ENCODE measurements at regions not wholly inside any gene's neighbourhood (a gene's known extent, or its start where the extent isn't known, plus 50 kb on each side); places are given as distances from the start of the nearest gene placed in this dataset.

DNA sequence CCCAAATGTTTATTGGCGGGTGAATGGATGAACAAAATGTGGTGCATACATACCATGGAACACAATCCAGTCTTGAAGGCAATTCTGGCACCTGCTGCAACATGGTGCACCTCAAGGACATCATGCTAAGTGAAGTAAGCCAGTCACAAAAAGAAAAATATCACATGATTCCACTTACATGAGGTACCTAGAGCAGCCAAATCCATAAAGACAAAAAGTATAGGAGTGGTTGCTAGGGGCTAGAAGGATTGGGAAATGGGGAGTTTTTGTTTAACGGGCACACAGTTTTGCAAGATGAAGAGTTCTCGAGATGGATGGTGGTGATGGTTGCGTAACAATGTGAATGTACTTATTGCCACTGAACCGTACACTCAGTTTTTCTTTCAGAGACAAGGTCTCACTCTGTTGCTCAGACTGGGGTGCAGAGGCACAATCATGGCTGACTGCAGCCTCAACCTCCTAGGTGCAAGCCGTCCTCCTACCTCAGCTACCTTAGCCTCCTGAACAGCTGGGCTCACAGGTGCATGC is 90.9 kb upstream of the CERS6 start:
- Histone ChIP-seq H3K27ac (no peak overlapping the region), H3K4me1 (replicated peaks in 1 of 2) (peaks cover 6 to 8% of the 10 kb centered on the region in 2 donors), H3K4me3 (no peak overlapping the region)
- ATAC-seq (replicated peaks in 6 of 8) = no peak
- 80 to 100% (median 90%) methylated on average over 1 to 6 of the region's 6 CpGs; no CpG with 5 or more reads in 2 of the 10 experiments for WGBS, 10 experiments
- in situ Hi-C loops (cut with MboI; ENCODE audit: low pct_unique_long_range_greater_than_20kb in 2 of 9, low sequenced_read_pairs in 9 of 9, unreplicated experiment in 9 of 9) = no loop called here

GRCh38 chr2:168369031-168369430 is 87.0 kb upstream of the CERS6 start:
- Histone ChIP-seq H3K4me1 (replicated peaks in 1 of 2) (peaks cover 6 to 8% of the 10 kb centered on the region in 2 donors), H3K27ac (no peak overlapping the region), H3K4me3 (no peak overlapping the region)
- in situ Hi-C loops (cut with MboI; ENCODE audit: low pct_unique_long_range_greater_than_20kb in 2 of 9, low sequenced_read_pairs in 9 of 9, unreplicated experiment in 9 of 9) = no loop called here
- peak in 5 of 8 experiments; percentile 46 to 74 (median 72) for ATAC-seq (replicated peaks in 6 of 8)
- 30 to 81% (median 65%) methylated on average over 1 to 2 of the region's 2 CpGs; no CpG with 5 or more reads in 2 of the 10 experiments for WGBS, 10 experiments

DNA sequence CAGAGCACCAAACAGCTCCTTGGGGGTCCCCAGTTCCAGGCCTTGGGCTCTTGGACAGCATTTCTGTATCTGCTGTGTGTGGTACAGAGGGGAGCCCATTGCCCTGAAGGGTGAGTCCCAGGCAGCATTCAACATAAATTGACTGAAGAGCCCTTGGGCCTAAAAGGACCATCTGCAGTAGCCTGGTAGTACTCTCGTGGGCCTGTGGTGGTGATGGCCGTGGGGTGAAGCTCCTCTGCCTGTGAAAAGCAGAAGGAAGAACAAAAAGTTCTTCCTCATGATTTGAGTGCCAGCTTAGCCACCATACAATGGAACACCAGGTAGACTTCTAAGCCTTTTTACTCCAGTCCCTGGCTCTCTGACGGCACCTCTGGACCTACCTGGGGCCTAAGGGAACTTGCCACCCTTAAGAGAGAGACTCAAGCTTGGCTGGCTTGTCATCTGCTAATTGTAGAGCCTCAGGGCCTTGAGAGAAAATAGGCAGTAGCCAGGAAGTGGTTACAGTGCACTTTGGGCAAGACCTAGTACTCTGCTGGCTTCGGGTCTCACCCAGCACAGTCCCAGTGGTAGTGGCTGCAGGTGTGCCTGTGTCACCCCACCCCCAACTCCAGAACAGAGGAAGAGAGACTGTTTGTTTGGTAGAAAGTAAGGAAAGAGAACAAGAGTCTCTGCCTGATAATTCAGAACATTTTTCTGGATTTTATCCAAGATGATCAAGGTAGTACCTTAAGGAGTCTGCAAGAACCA is 84.6 kb upstream of the CERS6 start:
- 60 to 93% (median 78%) methylated on average over 1 to 3 of the region's 4 CpGs; no CpG with 5 or more reads in 4 of the 10 experiments for WGBS, 10 experiments
- Histone ChIP-seq H3K4me1 (replicated peaks in 1 of 2) (peaks cover 6 to 8% of the 10 kb centered on the region in 2 donors), H3K4me3 (no peak overlapping the region), H3K27ac (no peak overlapping the region)
- in situ Hi-C loops (cut with MboI; ENCODE audit: low pct_unique_long_range_greater_than_20kb in 2 of 9, low sequenced_read_pairs in 9 of 9, unreplicated experiment in 9 of 9) = no loop called here
- ATAC-seq (replicated peaks in 6 of 8) = no peak

DNA sequence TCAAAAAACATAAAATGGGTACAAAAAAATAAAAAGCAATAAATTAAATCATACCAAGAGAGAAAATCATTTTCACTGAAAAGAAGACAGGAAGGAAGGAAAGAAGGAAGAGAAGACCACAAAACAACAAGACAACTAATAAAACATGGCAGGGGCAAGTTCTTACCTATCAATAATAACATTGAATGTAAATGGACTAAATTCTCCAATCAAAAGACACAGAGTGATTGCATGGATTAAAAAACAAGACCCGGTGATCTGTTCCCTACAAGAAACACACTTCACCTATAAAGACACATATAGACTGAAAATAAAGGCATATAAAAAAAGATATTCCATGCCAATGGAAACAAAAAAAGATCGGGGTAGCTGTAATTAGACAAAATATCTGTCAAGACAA is 82.6 kb upstream of the CERS6 start:
- peaks cover 6 to 8% of the 10 kb centered on the region in 2 donors for H3K4me1 ChIP-seq (replicated peaks in 1 of 2)
- in situ Hi-C loops (cut with MboI; ENCODE audit: low pct_unique_long_range_greater_than_20kb in 2 of 9, low sequenced_read_pairs in 9 of 9, unreplicated experiment in 9 of 9) = no loop called here
- H3K27ac ChIP-seq = no peak overlapping the region
- no peak overlapping the region for H3K4me3 ChIP-seq
- WGBS, 10 experiments = 38 to 100% (median 83%) methylated on average over 1 to 2 of the region's 2 CpGs
- no peak for ATAC-seq (replicated peaks in 6 of 8)

DNA sequence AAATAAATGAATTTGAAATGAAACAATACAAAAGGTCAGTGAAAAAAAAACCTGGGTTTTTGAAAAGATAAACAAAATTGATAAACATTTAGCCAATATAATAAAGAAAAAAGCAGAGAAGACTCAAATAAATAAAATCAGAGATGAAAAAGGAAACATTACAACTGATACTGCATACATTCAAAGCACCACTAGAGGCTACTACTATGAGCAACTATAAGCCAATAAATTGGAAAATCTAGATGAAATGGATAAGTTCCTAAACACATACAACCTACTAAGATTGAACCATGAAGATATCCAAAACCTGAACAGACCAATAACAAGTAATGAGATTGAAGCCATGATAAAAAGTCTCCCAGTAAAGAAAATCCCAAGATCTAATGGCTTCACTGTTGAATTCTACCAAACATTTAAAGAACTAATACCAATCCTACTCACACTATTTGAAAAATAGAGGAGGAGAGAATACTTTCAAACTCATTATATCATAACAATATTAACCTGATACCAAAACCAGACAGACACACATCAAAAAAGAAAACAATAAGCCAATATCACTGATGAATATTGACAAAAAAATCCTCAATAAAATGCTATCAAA is 80.8 kb upstream of the CERS6 start:
- ATAC-seq (replicated peaks in 6 of 8) = no peak
- Histone ChIP-seq H3K27ac (no peak overlapping the region), H3K4me3 (no peak overlapping the region), H3K4me1 (replicated peaks in 1 of 2) (no peaks in the 10 kb centered on the region)
- in situ Hi-C loops (cut with MboI; ENCODE audit: low pct_unique_long_range_greater_than_20kb in 2 of 9, low sequenced_read_pairs in 9 of 9, unreplicated experiment in 9 of 9) = no loop called here

GRCh38 chr2:168378960-168379669 is 77.0 kb upstream of the CERS6 start:
- WGBS, 10 experiments = 62 to 100% (median 84%) methylated on average over 1 to 7 of the region's 7 CpGs; no CpG with 5 or more reads in 1 of the 10 experiments
- in situ Hi-C loops (cut with MboI; ENCODE audit: low pct_unique_long_range_greater_than_20kb in 2 of 9, low sequenced_read_pairs in 9 of 9, unreplicated experiment in 9 of 9) = no loop called here
- no peak for ATAC-seq (replicated peaks in 6 of 8)

DNA sequence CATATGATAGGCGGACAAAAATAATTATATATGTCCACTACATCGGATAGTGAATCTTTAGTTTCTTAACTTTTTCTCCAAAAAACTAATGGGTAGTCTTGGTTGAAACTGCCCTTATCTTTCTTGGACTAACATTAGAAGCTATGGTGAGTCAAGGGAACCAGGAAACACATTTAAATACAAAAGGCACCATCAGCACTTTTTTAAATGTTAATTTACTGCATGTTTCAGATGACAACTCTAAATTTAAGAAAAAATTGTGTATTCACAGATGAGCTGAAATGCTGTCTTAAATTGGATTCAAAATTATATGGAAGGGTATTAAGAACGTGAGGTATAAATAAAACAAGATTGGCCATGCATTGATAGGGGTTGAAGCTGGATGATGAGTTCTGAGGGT is 75.6 kb upstream of the CERS6 start:
- H3K27ac ChIP-seq = no peak overlapping the region
- no peak overlapping the region for H3K4me3 ChIP-seq
- in situ Hi-C loops (cut with MboI; ENCODE audit: low pct_unique_long_range_greater_than_20kb in 2 of 9, low sequenced_read_pairs in 9 of 9, unreplicated experiment in 9 of 9) = no loop called here
- 71 to 100% (median 91%) methylated on average over 1 to 3 of the region's 3 CpGs for WGBS, 10 experiments
- no peaks in the 10 kb centered on the region for H3K4me1 ChIP-seq (replicated peaks in 1 of 2)
- ATAC-seq (replicated peaks in 6 of 8) = no peak

More at GRCh38 chr2:168378960-168379669, 77.0 kb upstream of the CERS6 start:
- H3K4me1 ChIP-seq (replicated peaks in 1 of 2) = no peaks in the 10 kb centered on the region
- no peak overlapping the region for H3K27ac ChIP-seq
- no peak overlapping the region for H3K4me3 ChIP-seq

GRCh38 chr2:168392024-168392423 is 64.0 kb upstream of the CERS6 start:
- WGBS, 10 experiments = 0 to 100% (median 84%) methylated on average over 1 to 2 of the region's 2 CpGs
- in situ Hi-C loops (cut with MboI; ENCODE audit: low pct_unique_long_range_greater_than_20kb in 2 of 9, low sequenced_read_pairs in 9 of 9, unreplicated experiment in 9 of 9) = no loop called here
- peak in 3 of 8 experiments; percentile 22 to 77 (median 49) for ATAC-seq (replicated peaks in 6 of 8)

DNA sequence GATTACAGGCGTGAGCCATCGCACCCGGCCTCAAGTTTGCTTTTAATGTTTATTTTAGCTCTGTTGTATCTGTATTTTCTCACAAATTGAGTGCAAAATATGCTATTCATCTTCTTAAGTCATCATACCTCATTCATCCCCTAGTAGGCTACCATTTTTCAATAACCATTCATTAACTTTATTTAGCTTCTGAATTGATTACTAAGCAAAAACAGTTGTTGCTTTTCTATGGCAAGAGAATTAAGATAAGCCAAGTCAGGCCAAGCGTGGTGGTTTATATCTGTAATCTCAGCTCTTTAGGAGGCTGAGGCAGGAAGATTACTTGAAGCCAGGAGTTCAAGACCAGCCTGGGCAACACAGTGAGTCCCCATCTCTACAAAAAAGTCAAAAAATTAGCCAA is 63.3 kb upstream of the CERS6 start:
- no peak for ATAC-seq (replicated peaks in 6 of 8)
- H3K4me1 ChIP-seq (replicated peaks in 1 of 2) = no peaks in the 10 kb centered on the region
- 57 to 92% (median 82%) methylated on average over 1 to 4 of the region's 4 CpGs; no CpG with 5 or more reads in 2 of the 10 experiments for WGBS, 10 experiments
- in situ Hi-C loops (cut with MboI; ENCODE audit: low pct_unique_long_range_greater_than_20kb in 2 of 9, low sequenced_read_pairs in 9 of 9, unreplicated experiment in 9 of 9) = no loop called here
- H3K4me3 ChIP-seq = no peak overlapping the region
- H3K27ac ChIP-seq = no peak overlapping the region

More at GRCh38 chr2:168392024-168392423, 64.0 kb upstream of the CERS6 start:
- Histone ChIP-seq H3K4me1 (replicated peaks in 1 of 2) (no peaks in the 10 kb centered on the region), H3K4me3 (no peak overlapping the region), H3K27ac (no peak overlapping the region)

- Histone ChIP-seq H3K4me3 (no peak overlapping the region), H3K4me1 (replicated peaks in 1 of 2) (no peaks in the 10 kb centered on the region), H3K27ac (no peak overlapping the region)
- ATAC-seq (replicated peaks in 6 of 8) = no peak
- in situ Hi-C loops (cut with MboI; ENCODE audit: low pct_unique_long_range_greater_than_20kb in 2 of 9, low sequenced_read_pairs in 9 of 9, unreplicated experiment in 9 of 9) = no loop called here
Observed at GRCh38 chr2:168394262-168394661, 61.8 kb upstream of the CERS6 start.

GRCh38 chr2:168396131-168396530 is 59.9 kb upstream of the CERS6 start:
- Histone ChIP-seq H3K27ac (no peak overlapping the region), H3K4me3 (no peak overlapping the region), H3K4me1 (replicated peaks in 1 of 2) (no peaks in the 10 kb centered on the region)
- WGBS, 10 experiments = 0 to 100% (median 76%) methylated on average over 1 to 2 of the region's 2 CpGs; no CpG with 5 or more reads in 1 of the 10 experiments
- in situ Hi-C loops (cut with MboI; ENCODE audit: low pct_unique_long_range_greater_than_20kb in 2 of 9, low sequenced_read_pairs in 9 of 9, unreplicated experiment in 9 of 9) = no loop called here
- no peak for ATAC-seq (replicated peaks in 6 of 8)

DNA sequence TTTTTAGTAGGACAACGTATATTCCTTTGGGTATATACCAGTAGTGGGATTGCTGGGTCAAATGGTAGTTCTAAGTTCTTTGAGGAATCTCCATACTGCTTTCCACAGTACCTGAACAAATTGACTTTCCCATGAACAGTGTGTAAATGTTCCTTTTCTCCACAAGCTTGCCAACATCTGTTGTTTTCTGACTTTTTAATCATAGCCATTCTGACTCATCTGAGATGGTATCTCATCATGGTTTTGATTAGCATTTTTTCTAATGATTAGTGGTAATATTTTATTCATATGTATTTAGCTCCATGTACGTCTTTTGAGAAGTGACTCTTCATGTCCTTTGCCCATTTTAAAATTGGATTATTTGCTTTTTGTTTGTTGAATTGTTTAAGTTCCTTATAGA is 58.4 kb upstream of the CERS6 start:
- no peaks in the 10 kb centered on the region for H3K4me1 ChIP-seq (replicated peaks in 1 of 2)
- H3K4me3 ChIP-seq = no peak overlapping the region
- H3K27ac ChIP-seq = no peak overlapping the region
- in situ Hi-C loops (cut with MboI; ENCODE audit: low pct_unique_long_range_greater_than_20kb in 2 of 9, low sequenced_read_pairs in 9 of 9, unreplicated experiment in 9 of 9) = no loop called here
- WGBS, 10 experiments = 0 to 100% (median 83%) methylated on average over 1 to 2 of the region's 2 CpGs; no CpG with 5 or more reads in 1 of the 10 experiments
- ATAC-seq (replicated peaks in 6 of 8) = peak in 2 of 8 experiments; percentile 40 to 81

DNA sequence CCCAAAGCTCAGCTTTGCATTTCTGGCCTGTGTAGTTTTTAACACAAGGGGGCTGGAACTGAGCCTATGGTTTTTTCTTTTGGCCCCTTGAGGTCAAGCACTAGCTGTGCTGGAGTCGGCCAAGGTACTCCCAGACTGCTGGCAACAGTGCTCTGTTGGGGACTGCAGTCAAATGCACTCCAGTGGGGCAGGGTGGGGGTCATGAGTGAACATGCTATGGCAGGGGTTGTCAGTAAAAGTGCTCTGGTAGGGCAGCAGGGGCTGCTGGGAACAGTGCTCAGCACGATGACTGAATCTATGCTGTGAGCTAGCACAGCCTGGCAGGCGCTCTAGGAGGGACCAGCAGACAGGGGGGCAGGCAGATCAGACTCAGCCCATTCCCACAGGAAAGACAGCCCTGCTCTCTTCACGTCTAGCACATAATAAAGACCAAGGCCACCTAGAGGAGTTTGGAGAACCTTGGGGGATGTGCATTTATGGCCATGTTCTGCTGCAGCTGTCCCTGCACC is 55.0 kb upstream of the CERS6 start:
- no peak overlapping the region for H3K4me3 ChIP-seq
- H3K4me1 ChIP-seq (replicated peaks in 1 of 2) = no peaks in the 10 kb centered on the region
- ATAC-seq (replicated peaks in 6 of 8) = no peak
- in situ Hi-C loops (cut with MboI; ENCODE audit: low pct_unique_long_range_greater_than_20kb in 2 of 9, low sequenced_read_pairs in 9 of 9, unreplicated experiment in 9 of 9) = no loop called here
- 20 to 100% (median 100%) methylated on average over 1 of the region's 4 CpGs; no CpG with 5 or more reads in 7 of the 10 experiments for WGBS, 10 experiments
- H3K27ac ChIP-seq = no peak overlapping the region

Data from motor neuron (in vitro differentiated cells).